ENCODE measurements at regions not wholly inside any gene's neighbourhood (a gene's known extent, or its start where the extent isn't known, plus 50 kb on each side); places are given as distances from the start of the nearest gene placed in this dataset.

- intact Hi-C loops (cut with DNase I) = no loop called here
- DNase-seq = no peak
Observed at GRCh38 chr2:150566289-150566688, 78.8 kb upstream of the RND3 start.

- intact Hi-C loops (cut with DNase I) = no loop called here
- no peak for DNase-seq
Observed at GRCh38 chr2:150561076-150561475, 73.6 kb upstream of the RND3 start.

- intact Hi-C loops (cut with DNase I) = no loop called here
- DNase-seq = no peak
Observed at GRCh38 chr2:150557020-150557600, 69.6 kb upstream of the RND3 start.

GRCh38 chr2:150555611-150556356 is 68.3 kb upstream of the RND3 start:
- intact Hi-C loops (cut with DNase I) = no loop called here
- DNase-seq = no peak

DNA sequence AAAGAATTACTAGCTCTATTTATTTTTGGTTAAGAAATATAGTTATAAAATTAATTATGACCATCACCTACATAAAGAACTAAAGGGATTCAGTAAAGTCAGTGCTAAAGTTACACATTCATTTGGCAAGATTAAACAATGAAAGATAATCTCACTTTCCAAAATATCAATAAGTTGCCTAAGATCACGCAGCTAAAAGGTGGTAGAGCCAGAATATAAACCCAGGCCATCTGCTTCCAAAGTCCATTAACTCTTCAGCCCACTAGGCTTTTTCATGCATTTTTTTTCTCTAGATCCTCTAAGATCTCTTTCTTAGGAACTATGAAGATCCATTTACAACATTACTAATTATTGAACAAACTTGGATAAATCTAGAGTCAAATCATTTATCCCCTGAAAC is 66.6 kb upstream of the RND3 start:
- intact Hi-C loops (cut with DNase I) = no loop called here

GRCh38 chr2:150552041-150552820 is 64.8 kb upstream of the RND3 start:
- no peak for DNase-seq
- intact Hi-C loops (cut with DNase I) = no loop called here

More for the DNA sequence above, 66.6 kb upstream of the RND3 start:
- DNase-seq = no peak

- intact Hi-C loops (cut with DNase I) = no loop called here
Observed at GRCh38 chr2:150549381-150549780, 61.9 kb upstream of the RND3 start.

DNA sequence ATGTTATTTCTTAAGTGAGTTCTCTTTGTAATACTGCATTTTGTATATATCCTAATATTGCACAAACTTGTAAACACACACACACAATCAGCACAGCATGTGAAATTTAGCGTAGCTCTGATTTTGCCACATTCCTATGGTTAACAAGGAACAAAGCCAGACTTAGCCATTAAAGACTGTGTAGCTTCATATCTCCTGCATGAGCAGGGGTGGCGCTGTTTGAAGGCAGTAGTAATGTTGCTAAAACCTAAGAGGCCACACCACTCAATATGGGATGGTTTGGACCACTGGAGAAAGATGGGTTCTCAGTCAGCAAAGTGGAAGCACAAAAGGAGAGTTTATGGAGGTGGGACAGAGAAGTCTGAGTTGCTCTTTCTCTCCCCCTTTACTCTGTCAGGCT is 61.1 kb upstream of the RND3 start:
- intact Hi-C loops (cut with DNase I) = no loop called here
- no peak for DNase-seq

More at GRCh38 chr2:150549381-150549780, 61.9 kb upstream of the RND3 start:
- DNase-seq = no peak

GRCh38 chr2:150545916-150546315 is 58.4 kb upstream of the RND3 start:
- no peak for DNase-seq
- intact Hi-C loops (cut with DNase I) = no loop called here

GRCh38 chr2:150544731-150545130 is 57.3 kb upstream of the RND3 start:
- DNase-seq = no peak
- intact Hi-C loops (cut with DNase I) = no loop called here

DNA sequence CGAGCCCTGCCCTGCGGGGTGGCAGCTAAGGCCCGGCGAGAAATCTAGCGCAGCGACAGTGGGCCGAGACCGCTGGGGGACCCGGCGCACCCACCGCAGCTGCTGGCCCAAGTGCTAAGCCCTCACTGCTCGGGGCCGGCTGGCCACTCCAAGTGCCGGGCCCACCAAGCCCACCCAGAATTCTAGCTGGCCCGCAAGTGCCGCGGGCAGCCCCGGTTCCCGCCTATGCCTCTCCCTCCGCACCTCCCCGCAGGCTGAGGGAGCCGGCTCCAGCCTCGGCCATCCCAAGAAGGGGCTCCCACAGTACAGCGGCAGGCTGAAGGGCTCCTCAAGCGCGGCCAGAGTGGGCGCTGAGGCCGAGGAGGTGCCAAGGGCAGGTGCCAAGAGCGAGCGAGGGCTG is 55.2 kb upstream of the RND3 start:
- intact Hi-C loops (cut with DNase I) = no loop called here
- no peak for DNase-seq

DNA sequence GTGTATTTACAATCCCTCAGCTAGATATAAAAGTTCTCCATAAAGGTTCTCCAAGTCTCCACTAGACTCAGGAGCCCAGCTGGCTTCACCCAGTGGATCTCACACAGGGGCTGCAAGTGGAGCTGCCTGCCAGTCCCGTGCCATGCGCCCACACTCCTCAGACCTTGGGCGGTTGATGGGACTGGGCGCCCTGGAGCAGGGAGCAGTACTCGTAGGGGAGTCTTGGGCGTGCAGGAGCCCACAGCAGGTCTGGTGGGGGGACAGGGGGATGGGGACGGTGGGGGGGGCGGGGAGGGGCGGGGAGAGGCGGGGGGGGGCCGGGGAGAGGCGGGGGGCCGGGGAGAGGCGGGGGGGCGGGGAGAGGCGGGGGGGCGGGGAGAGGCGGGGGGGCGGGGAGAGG is 54.7 kb upstream of the RND3 start:
- no peak for DNase-seq
- intact Hi-C loops (cut with DNase I) = no loop called here

GRCh38 chr2:150538651-150539201 is 51.3 kb upstream of the RND3 start:
- no peak for DNase-seq
- intact Hi-C loops (cut with DNase I) = no loop called here

Measured in head of caudate nucleus (tissue), 42 donors.